ENCODE measurements at regions not wholly inside any gene's neighbourhood (a gene's known extent, or its start where the extent isn't known, plus 50 kb on each side); places are given as distances from the start of the nearest gene placed in this dataset.

GRCh38 chr6:145142958-145143357, 592.4 kb downstream of the EPM2A start:
- Histone ChIP-seq H3K27ac (ENCODE audit: low read depth, low read length, poor library complexity, severe bottlenecking) (no peak overlapping the region), H3K36me3 (ENCODE audit: insufficient read depth, low read length, poor library complexity, severe bottlenecking) (no peaks in the 10 kb centered on the region), H3K4me3 (ENCODE audit: low read depth, low read length, poor library complexity, severe bottlenecking) (no peak overlapping the region), H3K9me3 (ENCODE audit: low read depth, low read length, poor library complexity, severe bottlenecking) (no peaks in the 10 kb centered on the region), H3K4me1 (ENCODE audit: insufficient read depth, low read length, poor library complexity, severe bottlenecking) (peaks cover 18% of the 10 kb centered on the region), H3K27me3 (replicated peaks; ENCODE audit: insufficient read depth, low read depth, low read length, poor library complexity) (no peaks in the 10 kb centered on the region)
- TF ChIP-seq EZH2 (IDR thresholded peaks at IDR 0.05; ENCODE audit: borderline replicate concordance, low read depth, low read length, poor library complexity, severe bottlenecking): no peak
- no peak for TF ChIP-seq CTCF (conservative IDR thresholded peaks at IDR 0.05; ENCODE audit: low read depth, low read length)
- no TSS peak for BruUV-seq (replicated peaks)
- intact Hi-C loops (cut with micrococcal nuclease; ENCODE audit: unreplicated experiment): loop anchor here (5.0 kb wide), 1 partner anchor 561 kb away; no protein-coding TSS in a partner anchor
- ChIA-PET POLR2A (ENCODE audit: low non-redundant PET) (no interaction called here), CTCF (no interaction called here)
- no peak for DNase-seq (ENCODE audit: low spot score)

GRCh38 chr6:145143379-145143778, 591.9 kb downstream of the EPM2A start:
- POLR2A ChIA-PET (ENCODE audit: low non-redundant PET): no interaction called here
- Histone ChIP-seq H3K27me3 (replicated peaks; ENCODE audit: insufficient read depth, low read depth, low read length, poor library complexity) (no peaks in the 10 kb centered on the region), H3K36me3 (ENCODE audit: insufficient read depth, low read length, poor library complexity, severe bottlenecking) (no peaks in the 10 kb centered on the region), H3K4me3 (ENCODE audit: low read depth, low read length, poor library complexity, severe bottlenecking) (no peak overlapping the region), H3K9me3 (ENCODE audit: low read depth, low read length, poor library complexity, severe bottlenecking) (no peaks in the 10 kb centered on the region), H3K4me1 (ENCODE audit: insufficient read depth, low read length, poor library complexity, severe bottlenecking) (peaks cover 18% of the 10 kb centered on the region), H3K27ac (ENCODE audit: low read depth, low read length, poor library complexity, severe bottlenecking) (no peak overlapping the region)
- BruUV-seq (replicated peaks): no TSS peak
- no peak for DNase-seq (ENCODE audit: low spot score)
- intact Hi-C loops (cut with micrococcal nuclease; ENCODE audit: unreplicated experiment): loop anchor here (5.0 kb wide), 1 partner anchor 561 kb away; no protein-coding TSS in a partner anchor
- TF ChIP-seq EZH2 (IDR thresholded peaks at IDR 0.05; ENCODE audit: borderline replicate concordance, low read depth, low read length, poor library complexity, severe bottlenecking) (no peak), CTCF (conservative IDR thresholded peaks at IDR 0.05; ENCODE audit: low read depth, low read length) (no peak)
- CTCF ChIA-PET: no interaction called here

GRCh38 chr6:145147559-145147958, 587.8 kb downstream of the EPM2A start:
- TF ChIP-seq EZH2 (IDR thresholded peaks at IDR 0.05; ENCODE audit: borderline replicate concordance, low read depth, low read length, poor library complexity, severe bottlenecking): no peak
- H3K4me3 ChIP-seq (ENCODE audit: low read depth, low read length, poor library complexity, severe bottlenecking): no peak overlapping the region
- H3K9me3 ChIP-seq (ENCODE audit: low read depth, low read length, poor library complexity, severe bottlenecking): no peaks in the 10 kb centered on the region
- DNase-seq (ENCODE audit: low spot score): no peak
- CTCF ChIA-PET: no interaction called here
- intact Hi-C loops (cut with micrococcal nuclease; ENCODE audit: unreplicated experiment): no loop called here
- H3K36me3 ChIP-seq (ENCODE audit: insufficient read depth, low read length, poor library complexity, severe bottlenecking): no peaks in the 10 kb centered on the region
- POLR2A ChIA-PET (ENCODE audit: low non-redundant PET): no interaction called here
- no peaks in the 10 kb centered on the region for H3K4me1 ChIP-seq (ENCODE audit: insufficient read depth, low read length, poor library complexity, severe bottlenecking)
- H3K27ac ChIP-seq (ENCODE audit: low read depth, low read length, poor library complexity, severe bottlenecking): no peak overlapping the region
- H3K27me3 ChIP-seq (replicated peaks; ENCODE audit: insufficient read depth, low read depth, low read length, poor library complexity): no peaks in the 10 kb centered on the region
- BruUV-seq (replicated peaks): no TSS peak

- no peaks in the 10 kb centered on the region for H3K4me1 ChIP-seq (ENCODE audit: insufficient read depth, low read length, poor library complexity, severe bottlenecking)
- H3K4me3 ChIP-seq (ENCODE audit: low read depth, low read length, poor library complexity, severe bottlenecking): no peak overlapping the region
- no TSS peak for BruUV-seq (replicated peaks)
- intact Hi-C loops (cut with micrococcal nuclease; ENCODE audit: unreplicated experiment): no loop called here
- TF ChIP-seq EZH2 (IDR thresholded peaks at IDR 0.05; ENCODE audit: borderline replicate concordance, low read depth, low read length, poor library complexity, severe bottlenecking): no peak
- no peak for TF ChIP-seq CTCF (conservative IDR thresholded peaks at IDR 0.05; ENCODE audit: low read depth, low read length)
- ChIA-PET POLR2A (ENCODE audit: low non-redundant PET) (no interaction called here), CTCF (interaction anchor here (0.5 kb wide), 1 partner anchor 196 kb away, joined by 4 read pairs; no protein-coding TSS in a partner anchor)
- no peak for DNase-seq (ENCODE audit: low spot score)
- no peak overlapping the region for H3K27ac ChIP-seq (ENCODE audit: low read depth, low read length, poor library complexity, severe bottlenecking)
- H3K36me3 ChIP-seq (ENCODE audit: insufficient read depth, low read length, poor library complexity, severe bottlenecking): no peaks in the 10 kb centered on the region
- H3K27me3 ChIP-seq (replicated peaks; ENCODE audit: insufficient read depth, low read depth, low read length, poor library complexity): no peaks in the 10 kb centered on the region
- no peaks in the 10 kb centered on the region for H3K9me3 ChIP-seq (ENCODE audit: low read depth, low read length, poor library complexity, severe bottlenecking)
Measured at GRCh38 chr6:145147981-145148749, 587.2 kb downstream of the EPM2A start.
